ENCODE measurements at regions not wholly inside any gene's neighbourhood (a gene's known extent, or its start where the extent isn't known, plus 50 kb on each side); places are given as distances from the start of the nearest gene placed in this dataset.

DNA sequence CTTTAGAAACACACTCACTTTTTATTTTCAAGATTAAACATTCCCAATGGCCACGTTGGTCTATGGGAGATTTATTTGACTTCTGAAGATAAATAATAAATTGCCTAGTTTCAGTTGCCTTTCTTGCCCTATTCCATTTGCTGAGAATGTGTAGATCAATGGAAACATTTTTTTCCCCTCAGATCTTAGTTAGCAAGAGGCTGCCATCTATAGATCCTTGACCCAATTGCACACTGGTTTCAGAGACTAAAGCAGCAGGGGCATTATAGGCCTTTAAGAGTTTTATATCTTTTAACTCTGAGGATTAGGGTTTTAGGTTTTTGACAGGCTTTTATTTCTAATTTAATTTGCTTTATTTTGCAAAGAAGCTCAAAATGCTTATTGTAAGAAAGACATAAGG, 163.2 kb upstream of the GPR26 start (continued):
- TF ChIP-seq ZSCAN25 (CRISPR knock-in tag; IDR thresholded peaks at IDR 0.05) (no peak), ZNF34 (CRISPR knock-in tag; IDR thresholded peaks at IDR 0.05; ENCODE audit: borderline replicate concordance) (no peak), MXD4 (CRISPR knock-in tag; IDR thresholded peaks at IDR 0.05) (no peak), ZNF350 (CRISPR knock-in tag; IDR thresholded peaks at IDR 0.05; ENCODE audit: borderline replicate concordance, low read depth) (no peak), ZNF451 (CRISPR knock-in tag; IDR thresholded peaks at IDR 0.05) (no peak), HNRNPUL1 (IDR thresholded peaks at IDR 0.05; ENCODE audit: low read depth, low read length) (no peak), ZNF468 (CRISPR knock-in tag; IDR thresholded peaks at IDR 0.05) (no peak), ZNF839 (CRISPR knock-in tag; IDR thresholded peaks at IDR 0.05; ENCODE audit: borderline replicate concordance) (no peak), NPAS2 (CRISPR knock-in tag; IDR thresholded peaks at IDR 0.05; ENCODE audit: borderline replicate concordance) (no peak), REL (CRISPR knock-in tag; conservative IDR thresholded peaks at IDR 0.05) (no peak), ZNF546 (CRISPR knock-in tag; conservative IDR thresholded peaks at IDR 0.05) (no peak)
- TF ChIP-seq, protein P1, sequence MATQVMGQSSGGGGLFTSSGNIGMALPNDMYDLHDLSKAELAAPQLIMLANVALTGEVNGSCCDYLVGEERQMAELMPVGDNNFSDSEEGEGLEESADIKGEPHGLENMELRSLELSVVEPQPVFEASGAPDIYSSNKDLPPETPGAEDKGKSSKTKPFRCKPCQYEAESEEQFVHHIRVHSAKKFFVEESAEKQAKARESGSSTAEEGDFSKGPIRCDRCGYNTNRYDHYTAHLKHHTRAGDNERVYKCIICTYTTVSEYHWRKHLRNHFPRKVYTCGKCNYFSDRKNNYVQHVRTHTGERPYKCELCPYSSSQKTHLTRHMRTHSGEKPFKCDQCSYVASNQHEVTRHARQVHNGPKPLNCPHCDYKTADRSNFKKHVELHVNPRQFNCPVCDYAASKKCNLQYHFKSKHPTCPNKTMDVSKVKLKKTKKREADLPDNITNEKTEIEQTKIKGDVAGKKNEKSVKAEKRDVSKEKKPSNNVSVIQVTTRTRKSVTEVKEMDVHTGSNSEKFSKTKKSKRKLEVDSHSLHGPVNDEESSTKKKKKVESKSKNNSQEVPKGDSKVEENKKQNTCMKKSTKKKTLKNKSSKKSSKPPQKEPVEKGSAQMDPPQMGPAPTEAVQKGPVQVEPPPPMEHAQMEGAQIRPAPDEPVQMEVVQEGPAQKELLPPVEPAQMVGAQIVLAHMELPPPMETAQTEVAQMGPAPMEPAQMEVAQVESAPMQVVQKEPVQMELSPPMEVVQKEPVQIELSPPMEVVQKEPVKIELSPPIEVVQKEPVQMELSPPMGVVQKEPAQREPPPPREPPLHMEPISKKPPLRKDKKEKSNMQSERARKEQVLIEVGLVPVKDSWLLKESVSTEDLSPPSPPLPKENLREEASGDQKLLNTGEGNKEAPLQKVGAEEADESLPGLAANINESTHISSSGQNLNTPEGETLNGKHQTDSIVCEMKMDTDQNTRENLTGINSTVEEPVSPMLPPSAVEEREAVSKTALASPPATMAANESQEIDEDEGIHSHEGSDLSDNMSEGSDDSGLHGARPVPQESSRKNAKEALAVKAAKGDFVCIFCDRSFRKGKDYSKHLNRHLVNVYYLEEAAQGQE (IDR thresholded peaks at IDR 0.05; ENCODE audit: borderline replicate concordance in 1 of 2, low read depth in 1 of 2, low read length in 2 of 2), result no peak

All from HepG2 (cell line).